ENCODE measurements at regions not wholly inside any gene's neighbourhood (a gene's known extent, or its start where the extent isn't known, plus 50 kb on each side); places are given as distances from the start of the nearest gene placed in this dataset.

- TF ChIP-seq CTCF (IDR thresholded peaks at IDR 0.05) (no peak), POLR2A (IDR thresholded peaks at IDR 0.05) (no peak)
Observed at GRCh38 chrX:23509256-23509655, 158.0 kb upstream of the PRDX4 start.
